GM19438 (cell line): ENCODE measurements at regions not wholly inside any gene's neighbourhood (a gene's known extent, or its start where the extent isn't known, plus 50 kb on each side); places are given as distances from the start of the nearest gene placed in this dataset.

ENCODE experiments used
- ATAC-seq: cut with Tn5 transposase; IDR thresholded peaks from one replicate; pipeline ENCODE4 v1.9.1; 2021; ENCODE audit warnings: low read depth; ENCODE audit not compliant: unreplicated experiment

DNA sequence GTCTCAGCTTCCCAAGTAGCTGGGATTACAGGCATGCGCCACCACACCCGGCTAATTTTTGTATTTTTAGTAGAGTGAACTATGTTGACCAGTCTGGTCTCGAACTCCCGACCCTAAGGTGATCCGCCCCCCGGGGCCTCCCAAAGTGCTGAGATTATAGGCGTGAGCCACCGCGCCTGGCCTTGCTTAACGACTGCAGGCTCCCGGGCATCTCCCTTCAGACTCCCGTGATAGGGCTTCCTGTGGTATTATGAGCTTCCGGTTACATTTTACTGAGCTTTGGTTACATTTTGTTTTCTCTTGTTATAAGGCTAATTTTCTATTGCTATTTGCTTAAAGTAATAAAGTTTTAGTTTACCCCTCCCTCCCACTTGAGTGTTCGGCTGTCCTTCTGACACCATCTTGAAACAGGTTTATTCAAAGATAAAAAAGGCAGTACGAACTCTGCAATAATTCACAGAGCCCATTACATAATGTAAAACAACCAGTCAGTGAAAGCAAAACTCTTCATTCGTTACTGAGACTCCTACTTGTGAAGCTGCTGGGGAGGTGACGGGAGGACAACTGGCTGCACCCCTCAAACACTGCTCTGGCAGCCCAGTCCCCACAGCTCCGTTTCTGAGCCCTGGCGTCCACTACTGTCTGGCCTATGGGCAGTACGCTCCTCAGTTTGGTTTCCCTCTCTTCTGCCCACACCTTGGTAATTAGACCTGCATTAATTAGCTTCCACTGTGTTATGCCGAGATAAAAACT lies 795.7 kb upstream of the SLIT2 start:
- ATAC-seq, result no peak

DNA sequence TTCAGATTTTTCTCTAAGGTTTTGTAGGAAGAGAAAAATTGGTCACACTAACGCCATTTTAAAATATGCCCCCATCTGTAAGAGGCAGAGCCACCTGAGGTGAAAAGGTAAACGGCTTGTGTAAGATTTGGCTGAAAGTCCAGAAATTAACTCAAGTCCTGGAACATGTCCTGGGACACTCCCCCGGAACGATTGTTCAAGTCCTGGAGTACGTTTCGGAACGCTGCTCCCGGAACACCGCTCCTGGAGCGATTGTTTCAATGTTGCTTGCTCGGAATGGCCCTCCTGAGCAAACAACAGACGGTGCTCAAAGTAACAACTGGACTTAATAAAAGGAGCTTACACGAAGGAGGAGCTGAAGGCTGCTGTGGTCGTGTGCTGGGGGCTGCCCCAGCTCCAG lies 796.5 kb upstream of the SLIT2 start:
- no peak for ATAC-seq

DNA sequence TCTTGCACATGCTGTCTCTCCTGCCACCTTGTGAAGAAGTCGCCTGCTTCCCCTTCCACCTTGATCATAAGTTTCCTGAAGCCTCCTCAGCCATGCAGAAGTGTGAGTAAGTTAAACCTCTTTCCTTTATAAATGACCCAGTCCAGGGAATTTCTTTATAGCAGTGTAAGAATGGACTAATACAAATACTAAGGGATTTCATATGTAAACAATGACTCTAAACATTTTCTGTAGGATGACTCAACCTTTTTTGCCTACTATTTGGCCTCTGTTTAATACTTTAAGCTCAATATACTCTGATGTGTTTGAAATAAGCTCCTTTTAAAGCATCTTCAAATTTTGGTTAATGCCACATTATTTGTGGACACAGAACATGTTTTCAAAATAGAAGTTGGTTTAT lies 813.5 kb upstream of the SLIT2 start:
- no peak for ATAC-seq

DNA sequence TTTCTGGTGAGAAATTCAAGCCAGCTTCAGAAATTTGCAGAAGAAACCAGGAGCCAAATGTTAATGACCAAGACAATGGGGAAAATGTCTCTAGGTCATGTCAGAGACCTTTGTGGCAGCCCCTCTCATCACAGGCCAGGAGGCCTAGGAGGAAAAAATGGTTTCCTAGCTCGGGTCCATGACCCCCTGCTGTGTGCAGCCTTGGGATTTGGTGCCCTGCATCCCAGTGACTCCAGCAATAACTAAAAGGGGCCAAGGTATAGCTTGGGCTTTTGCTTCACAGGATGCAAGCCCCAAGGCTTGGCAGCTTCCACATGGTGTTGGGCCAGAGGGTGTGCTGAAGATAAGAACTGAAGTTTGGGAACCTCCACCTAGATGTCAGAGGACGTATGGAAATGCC lies 814.7 kb upstream of the SLIT2 start:
- ATAC-seq, result no peak

DNA sequence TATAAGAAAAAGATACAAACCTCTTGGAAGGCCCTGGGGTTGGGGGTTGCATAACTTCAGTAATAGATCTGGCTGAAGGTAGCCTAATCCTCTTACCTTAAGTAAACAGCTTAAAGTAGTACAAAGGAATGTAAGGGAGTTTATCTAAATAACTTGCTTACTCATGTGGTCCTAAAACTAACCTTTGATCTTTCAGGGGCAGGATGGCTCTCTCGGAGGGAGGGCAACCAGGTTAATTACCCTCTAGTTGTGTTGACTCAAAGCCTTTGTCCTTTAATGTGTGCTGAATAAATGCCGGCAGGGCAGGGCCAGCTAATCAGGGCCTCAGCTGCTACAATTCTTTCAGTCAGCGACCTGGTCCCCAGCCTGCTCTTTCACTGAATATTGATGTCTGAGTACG lies 822.0 kb upstream of the SLIT2 start:
- ATAC-seq, result no peak

DNA sequence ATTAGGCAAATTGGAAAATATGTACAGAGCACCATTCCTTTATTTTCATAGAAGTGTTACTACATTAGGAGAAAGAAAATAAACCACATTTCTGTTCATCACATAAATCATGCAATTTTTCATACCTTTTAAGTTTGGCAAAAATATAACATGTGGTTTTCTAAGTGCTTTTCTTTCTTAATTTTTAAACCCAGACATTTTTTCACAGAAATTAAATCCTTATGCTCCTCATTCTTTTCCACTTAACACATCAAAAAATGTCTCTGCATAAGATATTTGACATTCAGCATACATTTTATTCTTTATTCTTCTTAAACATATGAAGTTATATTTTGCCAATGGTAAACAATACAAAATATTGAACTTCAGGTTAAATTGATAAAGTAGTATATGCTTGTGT lies 826.6 kb upstream of the SLIT2 start:
- ATAC-seq, result no peak

DNA sequence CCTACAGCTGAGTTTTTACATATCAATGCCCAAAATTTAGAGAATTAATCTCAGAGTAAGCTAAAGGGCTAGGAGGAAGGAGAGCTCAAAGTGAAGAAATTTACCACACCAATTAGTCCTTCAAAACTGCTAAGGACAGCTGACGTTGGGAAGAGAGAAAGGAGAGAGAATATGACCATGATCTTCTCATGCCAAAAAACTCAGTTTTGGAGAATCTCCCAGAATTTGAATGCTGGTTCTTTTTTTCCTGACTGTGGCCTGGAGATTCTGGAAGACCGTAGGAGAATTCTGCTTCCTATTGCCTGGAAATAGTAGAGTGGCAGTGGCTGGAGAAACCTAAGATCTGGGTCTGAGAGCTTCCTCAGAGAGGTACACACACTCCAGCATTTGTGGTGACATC lies 834.4 kb upstream of the SLIT2 start:
- no peak for ATAC-seq

DNA sequence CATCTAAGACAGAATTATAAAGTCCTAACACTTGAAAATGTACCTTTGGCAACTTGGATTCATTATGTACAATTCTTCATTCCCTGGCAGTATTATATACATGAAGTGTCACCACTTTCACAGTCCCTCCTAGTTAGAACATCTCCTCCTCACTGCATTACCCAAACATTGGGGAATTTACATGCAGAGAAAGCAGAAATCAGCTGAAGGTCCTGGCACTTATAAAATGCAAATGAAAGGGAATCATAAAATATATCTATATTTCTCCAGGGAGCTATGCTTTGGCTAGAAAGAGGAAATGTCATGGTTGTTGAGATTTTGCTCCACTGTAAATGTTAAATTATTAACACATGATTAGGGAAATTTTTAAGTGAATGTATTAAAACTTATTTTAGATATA lies 835.6 kb upstream of the SLIT2 start:
- no peak for ATAC-seq

DNA sequence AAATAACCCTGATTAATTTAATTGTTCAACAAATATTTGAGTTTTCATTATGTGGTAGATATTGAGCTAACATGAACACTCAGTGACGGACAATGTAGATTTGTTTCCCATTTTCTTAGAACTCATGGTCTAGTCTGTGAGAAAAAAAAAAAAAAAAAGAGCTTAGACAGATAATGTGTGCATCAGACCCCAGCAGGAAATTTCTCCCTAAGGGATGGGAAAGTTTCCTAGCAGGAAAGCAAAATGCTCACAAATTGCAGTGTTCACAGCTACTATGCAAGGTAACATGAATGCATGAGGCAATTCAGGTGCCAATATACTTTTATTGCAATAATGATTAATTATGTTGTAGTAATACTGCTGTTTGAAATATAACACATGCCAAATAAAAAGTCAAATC lies 843.2 kb upstream of the SLIT2 start:
- ATAC-seq, result no peak

DNA sequence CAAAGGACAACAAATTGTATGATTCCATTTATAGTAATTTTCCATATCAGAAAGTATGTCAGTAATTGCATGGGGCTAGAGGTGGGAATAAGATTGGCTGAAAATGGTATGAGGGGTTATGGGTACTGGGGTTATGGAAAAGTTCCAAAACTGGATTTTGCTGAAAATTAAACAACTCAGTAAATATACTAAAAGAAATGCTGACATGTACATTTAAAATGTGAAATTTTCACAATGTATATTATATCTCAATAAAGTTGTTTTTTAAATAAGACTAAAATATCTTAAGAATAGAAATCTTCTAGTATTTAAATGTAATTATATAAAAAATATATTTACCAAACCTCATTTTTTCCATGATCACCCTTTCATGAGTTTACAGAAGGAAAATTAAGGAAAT lies 844.9 kb upstream of the SLIT2 start:
- no peak for ATAC-seq

DNA sequence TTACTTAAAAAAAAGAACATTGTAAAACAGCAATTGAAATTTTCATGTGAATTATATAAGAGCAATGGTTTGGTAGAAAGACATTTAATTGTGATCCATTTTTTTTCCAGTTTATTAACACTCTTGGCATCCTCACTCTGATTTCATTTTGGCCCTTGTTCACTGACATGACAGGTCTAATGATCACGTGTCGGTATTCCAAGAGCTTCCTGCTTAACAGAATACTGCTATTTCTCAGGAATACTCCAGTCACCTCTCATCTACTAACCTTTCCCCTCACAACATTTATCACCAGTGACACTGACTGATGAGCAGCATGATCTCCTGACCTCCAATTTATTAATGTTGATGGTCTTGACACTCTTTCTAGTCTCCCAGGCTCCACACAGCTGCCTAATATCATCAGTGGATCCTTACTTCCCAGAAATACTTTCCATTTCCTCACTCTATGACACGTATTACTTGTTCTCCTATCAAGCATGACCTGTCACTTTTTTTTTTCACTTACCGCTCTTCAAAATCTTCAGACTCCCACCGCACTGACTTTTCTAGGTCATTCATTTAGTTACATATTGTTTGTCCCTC lies 847.8 kb upstream of the SLIT2 start:
- no peak for ATAC-seq

DNA sequence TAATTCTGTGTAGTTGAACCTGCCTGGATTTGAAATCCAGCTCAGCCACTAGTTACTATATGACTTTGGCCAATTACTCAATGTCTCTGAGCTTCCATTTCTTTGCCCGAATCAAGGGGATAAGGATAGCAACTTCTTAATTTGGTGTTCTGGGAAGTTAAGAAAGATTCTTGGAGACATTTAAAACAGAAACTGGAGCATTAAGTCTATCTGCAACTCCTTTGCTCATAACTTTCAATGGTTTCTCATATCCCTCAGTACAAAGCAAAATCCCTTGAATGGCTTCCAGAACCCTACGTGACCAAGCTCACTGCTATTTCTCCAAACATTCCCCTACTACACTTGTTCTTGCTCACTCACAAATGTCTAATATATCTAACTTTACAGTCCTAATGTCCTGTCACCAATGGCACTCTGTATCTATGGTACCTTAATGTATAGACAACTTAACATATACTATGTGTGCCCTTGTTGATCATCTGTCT lies 849.1 kb upstream of the SLIT2 start:
- ATAC-seq, result no peak

DNA sequence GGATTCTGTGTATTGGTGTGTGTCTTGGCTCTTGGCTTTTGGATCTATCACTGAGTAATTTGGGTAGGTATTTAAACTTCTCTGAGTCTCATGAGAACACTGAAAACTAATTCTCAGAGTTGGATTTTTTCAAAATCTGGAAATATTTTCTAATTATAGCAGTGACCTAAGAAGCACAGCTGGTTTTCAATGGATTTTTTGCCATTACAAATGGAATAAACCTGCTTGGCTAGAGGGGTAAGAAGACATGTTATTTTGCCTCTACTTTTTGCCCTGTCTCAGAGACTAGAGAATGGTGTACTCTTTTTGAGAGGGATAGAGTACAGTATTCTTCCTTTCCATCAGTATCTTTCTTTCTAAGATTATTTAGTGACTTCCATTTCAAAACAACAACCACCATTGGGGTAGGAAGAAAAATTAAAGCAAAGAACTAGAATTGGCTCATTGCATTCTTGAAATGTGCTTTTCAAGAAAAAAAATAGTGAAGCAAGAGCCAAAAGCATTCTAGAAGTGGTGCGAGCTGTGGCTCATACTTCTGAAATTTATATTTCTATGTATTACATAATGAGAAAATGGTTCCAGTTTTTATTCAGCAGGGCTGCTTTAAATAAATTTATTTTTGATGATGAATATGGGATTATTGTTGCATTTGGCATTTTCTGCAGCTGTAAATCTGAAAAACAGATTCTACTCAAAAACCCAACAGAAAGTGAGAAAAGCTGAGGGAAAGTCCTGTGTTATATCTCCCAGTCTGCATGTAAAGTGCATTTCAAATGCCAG lies 850.2 kb upstream of the SLIT2 start:
- ATAC-seq, result no peak

DNA sequence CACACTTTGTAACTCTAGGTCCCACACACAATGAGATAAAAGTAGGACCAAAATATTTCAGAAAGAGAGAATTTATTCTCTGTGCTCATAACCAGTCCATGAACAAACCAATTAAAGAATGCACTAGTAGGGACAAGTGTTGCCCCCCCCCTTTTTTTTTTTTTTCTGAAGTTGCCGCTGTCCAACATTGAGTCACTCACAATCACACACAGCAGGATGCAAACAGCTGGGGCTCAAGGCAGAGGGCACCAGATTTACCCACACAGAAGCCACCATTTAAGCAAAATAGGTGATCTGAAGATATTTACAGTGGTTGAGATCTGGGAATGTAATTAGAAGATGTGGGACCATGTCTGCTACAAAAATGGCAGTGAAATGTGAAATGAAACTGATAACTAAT lies 850.9 kb upstream of the SLIT2 start:
- ATAC-seq, result no peak

DNA sequence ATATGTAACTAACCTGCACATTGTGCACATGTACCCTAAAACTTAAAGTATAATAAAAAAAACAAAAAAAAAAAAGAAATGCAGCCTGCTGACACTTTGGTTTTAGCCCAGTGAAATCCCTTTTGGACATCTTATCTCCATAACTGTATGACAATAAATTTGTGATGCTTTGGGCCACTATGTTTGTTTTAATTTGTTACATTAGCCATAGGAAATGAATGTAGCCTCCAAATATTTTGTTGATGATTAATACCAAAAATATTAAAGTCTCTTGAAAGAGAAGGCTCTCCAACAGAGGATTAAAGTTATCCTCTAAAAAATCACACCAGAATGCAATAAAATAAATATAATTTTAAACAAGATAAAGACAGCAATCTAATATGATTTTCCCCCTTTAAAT lies 852.7 kb upstream of the SLIT2 start:
- ATAC-seq, result no peak

DNA sequence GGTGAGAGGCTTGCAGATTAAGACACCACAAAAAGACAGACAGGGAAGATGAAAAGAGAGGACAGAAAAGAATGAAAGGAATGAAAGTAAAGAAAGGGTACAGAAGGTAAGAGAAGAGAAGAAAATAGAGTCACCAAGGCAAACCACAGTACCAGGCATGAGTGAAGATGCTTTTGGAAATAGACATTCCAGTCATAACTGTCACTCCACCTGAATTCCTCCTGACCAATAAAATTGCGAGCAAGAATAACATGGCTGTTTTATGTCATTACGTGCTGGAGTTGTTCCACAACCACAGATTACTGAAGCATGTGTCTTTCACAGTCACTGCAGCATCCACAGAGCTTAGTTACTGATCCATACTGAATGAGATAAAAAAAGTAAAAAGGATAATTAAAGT lies 864.9 kb upstream of the SLIT2 start:
- ATAC-seq, result no peak

DNA sequence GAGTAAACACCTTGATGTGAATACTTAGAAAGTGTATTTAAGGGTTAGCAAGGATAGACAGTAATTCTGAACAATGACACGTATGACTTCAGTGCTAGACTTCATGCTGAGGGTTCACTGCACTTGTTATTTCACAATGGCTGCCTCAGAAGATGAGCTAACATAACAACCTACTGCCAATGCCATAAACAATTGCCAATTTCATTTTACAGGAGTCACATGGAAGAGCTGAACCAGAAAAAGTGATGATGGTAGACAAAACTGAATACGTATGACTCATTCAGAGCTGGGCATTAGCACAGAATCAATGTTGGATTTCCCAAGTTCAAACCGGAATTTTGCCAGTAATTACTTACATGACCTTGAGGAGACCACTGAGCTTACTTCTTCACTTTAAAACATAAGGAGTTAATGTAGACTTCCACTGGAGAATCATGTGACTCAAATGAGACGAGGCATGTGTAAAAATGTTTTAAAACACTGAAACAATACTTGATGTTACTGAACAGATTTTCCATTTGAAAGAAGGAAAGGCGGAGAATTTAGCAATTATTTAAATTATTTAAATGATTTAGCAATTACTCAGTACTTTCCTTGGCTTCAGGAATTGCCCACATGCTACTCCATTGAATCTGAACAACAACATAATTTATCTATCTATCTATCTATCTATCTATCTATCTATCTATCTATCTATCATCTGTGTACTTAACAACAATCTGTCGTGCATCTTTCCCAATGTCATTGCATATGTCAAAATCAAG lies 868.5 kb upstream of the SLIT2 start:
- no peak for ATAC-seq

DNA sequence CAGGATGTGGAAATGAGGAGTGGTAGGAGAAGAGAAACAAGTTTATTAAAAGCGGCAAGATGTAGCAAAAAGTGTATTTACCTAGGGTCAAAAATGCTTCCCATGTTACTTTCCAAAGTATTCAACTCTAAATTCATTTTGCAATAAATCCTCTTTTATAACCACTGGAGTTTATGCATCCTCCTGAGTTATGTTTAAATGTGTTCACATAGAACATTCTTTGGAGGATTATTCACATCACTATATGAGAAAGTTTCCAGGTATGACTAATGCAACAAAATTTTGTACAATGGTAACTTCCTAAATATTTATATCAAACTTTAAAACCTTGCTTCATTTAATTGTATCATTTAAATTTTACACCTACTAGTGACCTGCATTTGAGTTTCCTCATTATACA lies 870.6 kb upstream of the SLIT2 start:
- no peak for ATAC-seq

DNA sequence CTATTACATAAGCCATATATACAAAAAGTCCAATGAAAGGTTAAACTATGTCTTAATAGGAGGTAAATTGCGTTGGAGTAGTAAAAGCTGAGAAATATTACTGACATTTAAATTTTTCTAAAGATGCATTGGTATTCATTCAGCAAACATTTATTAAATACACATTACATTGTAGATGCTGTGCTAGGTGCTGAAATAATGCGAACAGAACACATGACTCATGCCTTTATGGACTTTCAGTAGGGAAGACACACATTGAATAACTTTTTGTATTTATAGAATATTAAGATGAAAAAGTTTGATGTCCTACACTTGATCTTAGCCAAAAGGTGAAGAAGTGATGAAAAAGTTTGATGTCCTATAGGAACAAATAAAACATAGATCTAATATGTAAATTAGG lies 871.1 kb upstream of the SLIT2 start:
- no peak for ATAC-seq

DNA sequence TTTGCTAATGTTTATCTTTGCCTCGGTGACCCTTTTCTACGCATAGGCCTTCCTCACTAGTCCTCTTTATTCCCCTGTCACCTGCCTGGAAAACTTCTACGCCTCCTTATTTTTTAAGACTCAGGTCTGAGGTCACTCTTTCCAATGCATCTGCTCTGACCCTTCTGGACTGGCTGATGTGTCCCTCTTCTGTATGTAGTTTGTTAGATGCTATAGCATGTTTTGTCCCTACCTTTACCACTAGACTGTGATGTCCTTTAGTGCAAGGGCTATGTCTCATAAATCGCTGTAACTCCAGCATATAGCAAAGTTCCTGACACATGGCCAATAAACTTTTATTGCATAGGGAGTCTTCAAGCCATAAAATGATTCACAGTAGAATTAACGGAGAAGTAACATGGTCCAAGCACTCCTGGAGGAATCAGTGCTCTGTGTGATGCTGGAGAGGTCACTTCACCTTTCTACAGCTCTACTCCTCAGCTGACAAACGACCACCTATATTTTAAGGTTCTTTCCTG lies 872.5 kb upstream of the SLIT2 start:
- no peak for ATAC-seq

DNA sequence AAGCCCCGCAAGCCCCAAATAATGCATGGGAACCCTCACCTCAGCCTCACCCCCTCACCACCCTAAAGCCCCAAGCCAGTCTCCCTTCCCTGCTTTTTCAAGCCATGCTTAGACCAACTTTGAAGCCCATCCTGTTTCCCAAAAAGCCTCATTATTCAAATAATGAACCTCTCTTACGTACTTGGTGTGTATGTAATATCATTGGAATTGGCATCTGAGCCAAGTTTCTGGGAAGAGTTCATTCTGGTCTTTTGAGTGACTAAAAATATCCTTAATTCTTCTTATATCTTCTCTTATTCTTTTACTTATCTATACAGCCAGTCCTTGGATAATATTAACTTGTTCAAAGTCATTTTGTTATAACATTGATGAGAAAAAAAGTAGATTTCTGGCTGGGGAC lies 875.8 kb upstream of the SLIT2 start:
- ATAC-seq, result no peak
